ENCODE measurements at regions not wholly inside any gene's neighbourhood (a gene's known extent, or its start where the extent isn't known, plus 50 kb on each side); places are given as distances from the start of the nearest gene placed in this dataset.

DNA sequence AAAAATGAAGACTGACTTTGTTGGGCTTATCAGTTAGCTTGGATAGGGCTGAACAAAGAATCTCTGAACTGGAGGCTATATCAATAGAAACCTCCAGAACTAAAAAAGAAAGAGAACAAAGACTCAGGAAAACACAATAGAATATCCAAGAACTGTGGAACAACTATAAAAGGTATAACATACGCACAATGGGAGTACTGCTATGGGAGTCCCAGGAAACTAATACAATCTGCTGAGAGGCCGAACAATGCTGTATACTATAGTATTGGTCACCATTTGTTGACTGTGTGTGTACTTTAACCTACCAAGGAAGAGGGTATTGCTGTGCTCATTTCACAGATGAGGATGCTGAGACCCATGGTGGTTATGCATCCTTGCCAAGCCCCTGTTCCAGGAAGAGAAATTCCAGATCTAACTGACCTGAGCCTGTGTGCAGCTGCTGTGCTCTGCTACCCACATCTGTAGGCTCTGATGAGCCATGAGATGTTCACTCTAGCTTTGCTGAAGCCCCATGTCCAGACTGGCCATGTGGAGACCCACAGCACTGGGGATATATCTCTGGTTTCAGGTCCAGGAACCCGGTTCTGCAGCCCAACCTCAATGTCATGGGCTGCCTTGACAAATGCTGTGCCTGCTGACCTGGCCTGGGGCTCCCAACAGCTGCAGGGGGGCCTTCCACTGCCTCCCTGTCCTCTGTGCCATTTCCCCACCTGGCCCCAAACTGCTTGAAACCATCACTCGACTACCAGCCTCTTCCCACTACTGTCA lies 254.3 kb upstream of the TNRC6C start:
- TF ChIP-seq, protein P1, sequence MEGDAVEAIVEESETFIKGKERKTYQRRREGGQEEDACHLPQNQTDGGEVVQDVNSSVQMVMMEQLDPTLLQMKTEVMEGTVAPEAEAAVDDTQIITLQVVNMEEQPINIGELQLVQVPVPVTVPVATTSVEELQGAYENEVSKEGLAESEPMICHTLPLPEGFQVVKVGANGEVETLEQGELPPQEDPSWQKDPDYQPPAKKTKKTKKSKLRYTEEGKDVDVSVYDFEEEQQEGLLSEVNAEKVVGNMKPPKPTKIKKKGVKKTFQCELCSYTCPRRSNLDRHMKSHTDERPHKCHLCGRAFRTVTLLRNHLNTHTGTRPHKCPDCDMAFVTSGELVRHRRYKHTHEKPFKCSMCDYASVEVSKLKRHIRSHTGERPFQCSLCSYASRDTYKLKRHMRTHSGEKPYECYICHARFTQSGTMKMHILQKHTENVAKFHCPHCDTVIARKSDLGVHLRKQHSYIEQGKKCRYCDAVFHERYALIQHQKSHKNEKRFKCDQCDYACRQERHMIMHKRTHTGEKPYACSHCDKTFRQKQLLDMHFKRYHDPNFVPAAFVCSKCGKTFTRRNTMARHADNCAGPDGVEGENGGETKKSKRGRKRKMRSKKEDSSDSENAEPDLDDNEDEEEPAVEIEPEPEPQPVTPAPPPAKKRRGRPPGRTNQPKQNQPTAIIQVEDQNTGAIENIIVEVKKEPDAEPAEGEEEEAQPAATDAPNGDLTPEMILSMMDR (IDR thresholded peaks at IDR 0.05; ENCODE audit: extremely low read depth, low read depth, low read length): no peak
- Histone ChIP-seq H3K4me1 (ENCODE audit: insufficient read depth, low read length) (no peaks in the 10 kb centered on the region), H2AFZ (ENCODE audit: low read length) (no peak overlapping the region), H3K27ac (ENCODE audit: low read depth, low read length) (no peak overlapping the region), H3K4me2 (ENCODE audit: insufficient read depth, low read length) (no peak overlapping the region), H3K4me3 (ENCODE audit: insufficient read depth, low read length) (no peak overlapping the region), H4K20me1 (ENCODE audit: insufficient read depth, low read length) (no peaks in the 10 kb centered on the region), H3K27me3 (ENCODE audit: insufficient read depth, low read length) (peaks cover 16% of the 10 kb centered on the region), H3K36me3 (ENCODE audit: insufficient read depth, low read length) (no peaks in the 10 kb centered on the region), H3K9me3 (ENCODE audit: low read depth, low read length) (no peaks in the 10 kb centered on the region), H3K79me2 (ENCODE audit: insufficient read depth, low read length) (no peaks in the 10 kb centered on the region)
- no peak for DNase-seq (ENCODE audit: insufficient read length, low spot score, missing footprints)

DNA sequence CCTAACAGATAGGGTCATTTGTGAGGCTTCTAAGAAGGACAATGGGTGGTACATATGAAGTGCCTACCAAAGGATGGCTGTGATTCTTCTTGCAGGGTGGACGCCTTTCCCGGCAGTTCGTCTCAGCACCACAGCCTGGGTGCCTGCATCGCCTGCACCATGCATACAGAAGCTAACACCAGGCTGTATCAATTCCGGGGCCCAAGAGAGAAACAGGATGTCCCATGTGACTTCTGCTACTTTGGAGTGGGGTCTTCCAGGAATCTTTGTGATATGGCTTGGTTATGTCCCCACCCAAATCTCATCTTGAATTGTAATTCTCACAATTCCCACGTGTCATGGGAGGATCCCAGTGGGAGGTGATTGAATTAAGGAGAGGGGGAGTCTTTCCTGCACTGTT lies 251.6 kb upstream of the TNRC6C start:
- H3K9me3 ChIP-seq (ENCODE audit: low read depth, low read length): no peaks in the 10 kb centered on the region
- no peaks in the 10 kb centered on the region for H4K20me1 ChIP-seq (ENCODE audit: insufficient read depth, low read length)
- H3K36me3 ChIP-seq (ENCODE audit: insufficient read depth, low read length): no peaks in the 10 kb centered on the region
- H3K4me1 ChIP-seq (ENCODE audit: insufficient read depth, low read length): no peaks in the 10 kb centered on the region
- no peak overlapping the region for H2AFZ ChIP-seq (ENCODE audit: low read length)
- H3K79me2 ChIP-seq (ENCODE audit: insufficient read depth, low read length): no peaks in the 10 kb centered on the region
- no peak overlapping the region for H3K4me2 ChIP-seq (ENCODE audit: insufficient read depth, low read length)
- TF ChIP-seq, protein P1 (IDR thresholded peaks at IDR 0.05; ENCODE audit: extremely low read depth, low read depth, low read length): no peak
- H3K27me3 ChIP-seq (ENCODE audit: insufficient read depth, low read length): peaks cover 17% of the 10 kb centered on the region
- no peak overlapping the region for H3K27ac ChIP-seq (ENCODE audit: low read depth, low read length)
- no peak overlapping the region for H3K4me3 ChIP-seq (ENCODE audit: insufficient read depth, low read length)
- no peak for DNase-seq (ENCODE audit: insufficient read length, low spot score, missing footprints)

DNA sequence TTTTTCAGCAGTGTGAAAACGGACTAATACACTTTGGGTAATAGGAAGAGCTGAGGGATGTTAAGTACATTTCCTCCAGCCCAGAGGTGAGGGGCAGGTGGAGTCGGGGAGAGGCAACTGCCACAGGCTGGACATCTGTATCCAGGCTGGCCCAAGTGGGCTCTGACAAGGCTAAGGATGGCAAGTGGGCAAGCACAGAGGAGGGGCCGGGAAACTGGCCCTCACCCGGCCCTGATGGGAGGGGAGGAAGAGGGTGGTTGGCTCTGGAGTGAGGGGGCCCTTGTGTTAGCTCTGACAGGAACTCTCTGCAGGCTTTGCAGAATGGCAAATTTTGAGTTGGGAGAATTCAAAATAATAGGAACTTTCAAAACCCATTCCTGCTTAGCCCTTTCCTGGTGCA lies 251.0 kb upstream of the TNRC6C start:
- Histone ChIP-seq H2AFZ (ENCODE audit: low read length) (no peak overlapping the region), H3K36me3 (ENCODE audit: insufficient read depth, low read length) (no peaks in the 10 kb centered on the region), H3K79me2 (ENCODE audit: insufficient read depth, low read length) (no peaks in the 10 kb centered on the region), H3K9me3 (ENCODE audit: low read depth, low read length) (no peaks in the 10 kb centered on the region), H3K27ac (ENCODE audit: low read depth, low read length) (no peak overlapping the region), H3K4me1 (ENCODE audit: insufficient read depth, low read length) (no peaks in the 10 kb centered on the region), H3K4me2 (ENCODE audit: insufficient read depth, low read length) (no peak overlapping the region), H3K27me3 (ENCODE audit: insufficient read depth, low read length) (peaks cover 18% of the 10 kb centered on the region), H3K4me3 (ENCODE audit: insufficient read depth, low read length) (no peak overlapping the region), H4K20me1 (ENCODE audit: insufficient read depth, low read length) (no peaks in the 10 kb centered on the region)
- DNase-seq (ENCODE audit: insufficient read length, low spot score, missing footprints): no peak
- TF ChIP-seq, protein P1 (IDR thresholded peaks at IDR 0.05; ENCODE audit: extremely low read depth, low read depth, low read length): no peak

DNA sequence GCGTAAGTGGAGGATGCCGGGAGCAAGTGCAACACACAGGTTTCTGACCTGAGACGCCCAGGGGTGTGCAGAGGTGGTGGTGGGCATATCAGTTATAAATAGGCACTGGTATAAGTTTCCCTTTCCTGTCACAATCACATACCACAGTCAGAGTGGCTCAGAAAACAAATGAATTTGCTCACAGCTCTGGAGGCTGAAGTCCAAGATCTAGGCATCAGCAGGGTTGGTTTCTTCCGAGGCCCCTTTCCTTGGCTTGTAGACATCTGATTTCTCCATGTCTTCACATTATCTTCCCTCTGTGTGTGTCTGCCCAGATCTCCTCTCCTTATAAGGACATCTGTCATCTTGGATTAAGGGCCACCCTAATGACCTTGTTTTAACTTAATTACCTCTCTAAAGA lies 250.5 kb upstream of the TNRC6C start:
- Histone ChIP-seq H3K36me3 (ENCODE audit: insufficient read depth, low read length) (no peaks in the 10 kb centered on the region), H3K4me3 (ENCODE audit: insufficient read depth, low read length) (no peak overlapping the region), H3K4me2 (ENCODE audit: insufficient read depth, low read length) (no peak overlapping the region), H3K27ac (ENCODE audit: low read depth, low read length) (no peak overlapping the region), H3K79me2 (ENCODE audit: insufficient read depth, low read length) (no peaks in the 10 kb centered on the region), H3K9me3 (ENCODE audit: low read depth, low read length) (no peaks in the 10 kb centered on the region), H3K27me3 (ENCODE audit: insufficient read depth, low read length) (peaks cover 19% of the 10 kb centered on the region), H4K20me1 (ENCODE audit: insufficient read depth, low read length) (no peaks in the 10 kb centered on the region), H2AFZ (ENCODE audit: low read length) (no peak overlapping the region), H3K4me1 (ENCODE audit: insufficient read depth, low read length) (no peaks in the 10 kb centered on the region)
- TF ChIP-seq, protein P1 (IDR thresholded peaks at IDR 0.05; ENCODE audit: extremely low read depth, low read depth, low read length): no peak
- no peak for DNase-seq (ENCODE audit: insufficient read length, low spot score, missing footprints)
